Body of pancreas (tissue), 4 donors: ENCODE measurements at regions not wholly inside any gene's neighbourhood (a gene's known extent, or its start where the extent isn't known, plus 50 kb on each side); places are given as distances from the start of the nearest gene placed in this dataset.

Experiments used
- ATAC-seq: fragments of 150-250 bp; one replicate; pipeline ENCODE4 v1.9.1; 2016
- DNase-seq, 4 donors: peaks; one replicate each; pipeline ENCODE4 v3.0.0-alpha.2; 2019
- H3K27ac ChIP-seq, 4 donors: fragments of 200-600 bp; sonication (generic); 1 replicate in 3 of 4; 2 replicates in 1 of 4; pipeline versions ENCODE4 v1.5.1 to v1.6.1; 2016 to 2019; ENCODE audit warnings: mild to moderate bottlenecking in 1 of 4, mixed read lengths in 1 of 4, moderate library complexity in 1 of 4
- H3K27me3 ChIP-seq, 2 donors: fragments of 200-600 bp; sonication (generic); one replicate each; pipeline ENCODE4 v1.6.0; 2016; ENCODE audit warnings: mild to moderate bottlenecking in 1 of 2
- H3K36me3 ChIP-seq, 2 donors: fragments of 200-600 bp; sonication (generic); replicated peaks in 1 of 2; 2 replicates each; pipeline ENCODE4 v1.5.1; 2016; ENCODE audit warnings: low read depth in 2 of 2; ENCODE audit not compliant: insufficient read depth in 1 of 2
- H3K4me1 ChIP-seq: fragments of 200-600 bp; sonication (generic); one replicate; pipeline ENCODE4 v1.6.0; 2016
- H3K4me3 ChIP-seq, 2 donors: fragments of 200-600 bp; sonication (generic); 1 replicate in 1 of 2; 2 replicates in 1 of 2; pipeline ENCODE4 v1.5.1; 2016 to 2019
- H3K9me3 ChIP-seq, 3 donors: fragments of 200-600 bp; sonication (generic); 1 replicate in 2 of 3; 2 replicates in 1 of 3; pipeline ENCODE4 v1.5.1; 2016
- CTCF ChIP-seq, 7 experiments: fragments of 450-650 bp in 4 of 7; fragments of 200-600 bp in 3 of 7; sonication (generic) in 3 of 7; IDR thresholded peaks; one replicate each; pipeline ENCODE4 v1.5.1; 2016 to 2019; ENCODE audit warnings: antibody characterized with exemption in 7 of 7
- POLR2A ChIP-seq, 3 donors: fragments of 450-650 bp; IDR thresholded peaks; one replicate each; pipeline ENCODE4 v1.6.1; 2016; ENCODE audit warnings: antibody characterized with exemption in 3 of 3, mild to moderate bottlenecking in 2 of 3
- WGBS, 2 donors: methylation state at CpG; one replicate each; pipeline ENCODE4 v1.1.5; 2017; 5-methylcytosine and 5-hydroxymethylcytosine counted together
- intact Hi-C: fragments of 100-400 bp; cut with DNase I; formaldehyde crosslinking; loops from one replicate; pipeline ENCODE4 v1.15.1; 2023

GRCh38 chr15:31197497-31198414, 96.2 kb upstream of the TRPM1 start:
- ATAC-seq (no peak), DNase-seq (peak; percentile 23 to 36 (median 28))
- Histone ChIP-seq H3K4me1 (no peaks in the 10 kb centered on the region), H3K9me3 (no peaks in the 10 kb centered on the region), H3K27me3 (no peaks in the 10 kb centered on the region), H3K27ac (no peak overlapping the region), H3K4me3 (no peak overlapping the region), H3K36me3 (no peaks in the 10 kb centered on the region)
- TF ChIP-seq CTCF (IDR thresholded peaks at IDR 0.05) (peak; percentile 12 to 41 (median 26)), POLR2A (IDR thresholded peaks at IDR 0.05) (no peak)
- WGBS, 2 donors, result 53 to 71% methylated on average over 10 to 15 of the region's 15 CpGs
- intact Hi-C loops, result no loop called here

- Histone ChIP-seq H3K27ac (no peak overlapping the region), H3K4me1 (no peaks in the 10 kb centered on the region), H3K36me3 (no peaks in the 10 kb centered on the region), H3K4me3 (no peak overlapping the region), H3K27me3 (no peaks in the 10 kb centered on the region), H3K9me3 (no peaks in the 10 kb centered on the region)
- 45 to 74% methylated on average over 7 to 16 of the region's 16 CpGs for WGBS, 2 donors
- ATAC-seq, result peak; percentile 48
- intact Hi-C loops, result no loop called here
- peak; percentile 41 to 68 (median 58) for DNase-seq
- no peak for TF ChIP-seq POLR2A (IDR thresholded peaks at IDR 0.05)
- TF ChIP-seq CTCF (IDR thresholded peaks at IDR 0.05), result peak in 6 of 7 experiments; percentile 8 to 48 (median 43)
Observed at GRCh38 chr15:31200735-31201151, 99.2 kb upstream of the TRPM1 start.

- no peak overlapping the region for H3K27ac ChIP-seq
- intact Hi-C loops, result no loop called here
- TF ChIP-seq CTCF (IDR thresholded peaks at IDR 0.05) (no peak), POLR2A (IDR thresholded peaks at IDR 0.05) (no peak)
- 87 to 100% methylated on average over 3 to 8 of the region's 8 CpGs for WGBS, 2 donors
- no peaks in the 10 kb centered on the region for H3K27me3 ChIP-seq
- no peak overlapping the region for H3K4me3 ChIP-seq
- H3K36me3 ChIP-seq, result no peaks in the 10 kb centered on the region
- H3K9me3 ChIP-seq, result no peaks in the 10 kb centered on the region
- no peak for ATAC-seq
- no peak for DNase-seq
- H3K4me1 ChIP-seq, result no peaks in the 10 kb centered on the region
Observed at GRCh38 chr15:31202953-31203352, 101.4 kb upstream of the TRPM1 start.

- TF ChIP-seq POLR2A (IDR thresholded peaks at IDR 0.05) (no peak), CTCF (IDR thresholded peaks at IDR 0.05) (no peak)
- Histone ChIP-seq H3K4me1 (no peaks in the 10 kb centered on the region), H3K9me3 (no peaks in the 10 kb centered on the region), H3K27ac (no peak overlapping the region), H3K36me3 (no peaks in the 10 kb centered on the region), H3K27me3 (no peaks in the 10 kb centered on the region), H3K4me3 (no peak overlapping the region)
- WGBS, 2 donors, result 48 to 50% methylated on average over 8 of the region's 8 CpGs
- DNase-seq (no peak), ATAC-seq (no peak)
- intact Hi-C loops, result no loop called here
Observed at GRCh38 chr15:31203999-31204398, 102.5 kb upstream of the TRPM1 start.
